Fibroblast of mammary gland (primary cell): ENCODE measurements at regions not wholly inside any gene's neighbourhood (a gene's known extent, or its start where the extent isn't known, plus 50 kb on each side); places are given as distances from the start of the nearest gene placed in this dataset.

ENCODE experiments used
- DNase-seq: peaks from one replicate; pipeline ENCODE4 v3.0.0-alpha.2; 2010; ENCODE audit warnings: low read depth
- H3K4me3 ChIP-seq: 2 replicates; pipeline ENCODE4 v1.5.1; 2011; ENCODE audit warnings: low read depth, mild to moderate bottlenecking, low read length, moderate library complexity; ENCODE audit not compliant: control insufficient read depth
- CTCF ChIP-seq: conservative IDR thresholded peaks from 2 replicates; pipeline ENCODE4 v1.5.1; 2011; ENCODE audit warnings: low read depth, low read length, inconsistent platforms; ENCODE audit not compliant: control insufficient read depth, insufficient read depth

- no peak overlapping the region for H3K4me3 ChIP-seq
- TF ChIP-seq CTCF = no peak
These were observed 219.3 kb upstream of the TAC1 start for GRCh38 chr7:97512441-97513207.

GRCh38 chr7:97513326-97513725, 218.6 kb upstream of the TAC1 start:
- TF ChIP-seq CTCF = no peak
- no peak for DNase-seq
- H3K4me3 ChIP-seq = no peak overlapping the region

More at GRCh38 chr7:97512441-97513207, 219.3 kb upstream of the TAC1 start:
- DNase-seq = no peak

GRCh38 chr7:97541188-97541587, 190.7 kb upstream of the TAC1 start:
- TF ChIP-seq CTCF = no peak
- DNase-seq = no peak
- no peak overlapping the region for H3K4me3 ChIP-seq

GRCh38 chr7:97555857-97556421, 175.9 kb upstream of the TAC1 start:
- no peak for TF ChIP-seq CTCF
- DNase-seq = peak; percentile 8
- no peak overlapping the region for H3K4me3 ChIP-seq

GRCh38 chr7:97565665-97566064, 166.2 kb upstream of the TAC1 start:
- no peak for TF ChIP-seq CTCF
- no peak overlapping the region for H3K4me3 ChIP-seq
- DNase-seq = no peak

- no peak for DNase-seq
- no peak for TF ChIP-seq CTCF
- no peak overlapping the region for H3K4me3 ChIP-seq
These were observed 158.8 kb upstream of the TAC1 start for GRCh38 chr7:97573065-97573464.

- TF ChIP-seq CTCF = no peak
- H3K4me3 ChIP-seq = no peak overlapping the region
- DNase-seq = no peak
These were observed 155.8 kb upstream of the TAC1 start for GRCh38 chr7:97576043-97576442.
